Neuronal stem cell (in vitro differentiated cells): ENCODE measurements at regions not wholly inside any gene's neighbourhood (a gene's known extent, or its start where the extent isn't known, plus 50 kb on each side); places are given as distances from the start of the nearest gene placed in this dataset.

Experiments
- DNase-seq: peaks from one replicate; pipeline ENCODE4 v3.0.0-alpha.2; 2013; ENCODE audit warnings: low spot score
- H2AFZ ChIP-seq: one replicate; pipeline ENCODE4 v1.6.1; 2013; ENCODE audit warnings: mild to moderate bottlenecking, low read length, inconsistent platforms
- H2AK5ac ChIP-seq: 2 replicates; pipeline ENCODE4 v1.6.1; 2013; ENCODE audit warnings: low read depth, mild to moderate bottlenecking, inconsistent platforms, low read length, moderate library complexity, mixed read lengths
- H2BK120ac ChIP-seq: 2 replicates; pipeline ENCODE4 v1.6.1; 2013; ENCODE audit warnings: low read depth, mild to moderate bottlenecking, inconsistent platforms, low read length, moderate library complexity, mixed read lengths
- H2BK12ac ChIP-seq: one replicate; pipeline ENCODE4 v1.6.1; 2013; ENCODE audit warnings: low read length, inconsistent platforms
- H2BK15ac ChIP-seq: 2 replicates; pipeline ENCODE4 v1.6.1; 2013; ENCODE audit warnings: mild to moderate bottlenecking, low read length, inconsistent platforms, mixed read lengths
- H2BK5ac ChIP-seq: one replicate; pipeline ENCODE4 v1.6.1; 2013; ENCODE audit warnings: inconsistent platforms, mild to moderate bottlenecking, low read length, moderate library complexity
- H3K14ac ChIP-seq: one replicate; pipeline ENCODE4 v1.6.1; 2013; ENCODE audit warnings: low read length, inconsistent platforms
- H3K18ac ChIP-seq: 2 replicates; pipeline ENCODE4 v1.6.1; 2013; ENCODE audit warnings: low read length, inconsistent platforms
- H3K23ac ChIP-seq: 2 replicates; pipeline ENCODE4 v1.6.1; 2013; ENCODE audit warnings: low read depth, mild to moderate bottlenecking, mixed read lengths, low read length, inconsistent platforms; ENCODE audit not compliant: poor library complexity
- H3K27ac ChIP-seq: replicated peaks from 3 replicates; pipeline ENCODE4 v1.5.1; 2013; ENCODE audit warnings: low read length, inconsistent platforms
- H3K27me3 ChIP-seq, 3 experiments: 2 replicates each; pipeline ENCODE4 v1.6.1; 2013; ENCODE audit warnings: low read length in 3 of 3, mild to moderate bottlenecking in 2 of 3, inconsistent platforms in 1 of 3, low read depth in 1 of 3, mixed read lengths in 1 of 3, moderate library complexity in 1 of 3; ENCODE audit not compliant: control insufficient read depth in 3 of 3, insufficient read depth in 3 of 3
- H3K36me3 ChIP-seq, 2 donors: replicated peaks in 1 of 2; 2 replicates each; pipeline ENCODE4 v1.6.1; 2013; ENCODE audit warnings: low read length in 2 of 2; ENCODE audit not compliant: control insufficient read depth in 2 of 2, insufficient read depth in 2 of 2
- H3K4ac ChIP-seq: 2 replicates; pipeline ENCODE4 v1.6.1; 2013; ENCODE audit warnings: inconsistent platforms, mild to moderate bottlenecking, low read length, moderate library complexity
- H3K4me1 ChIP-seq, 2 donors: 1 replicate in 1 of 2; 2 replicates in 1 of 2; pipeline ENCODE4 v1.6.1; 2013; ENCODE audit warnings: low read length in 2 of 2, low read depth in 1 of 2; ENCODE audit not compliant: control insufficient read depth in 2 of 2, insufficient read depth in 1 of 2
- H3K4me2 ChIP-seq: one replicate; pipeline ENCODE4 v1.6.1; 2013; ENCODE audit warnings: mild to moderate bottlenecking, low read length, inconsistent platforms; ENCODE audit not compliant: insufficient read depth, poor library complexity, severe bottlenecking
- H3K4me3 ChIP-seq, 2 donors: 2 replicates each; pipeline ENCODE4 v1.5.1; 2013; ENCODE audit warnings: low read length in 2 of 2, mild to moderate bottlenecking in 2 of 2, inconsistent platforms in 1 of 2, moderate library complexity in 1 of 2
- H3K79me1 ChIP-seq: one replicate; pipeline ENCODE4 v1.6.1; 2013; ENCODE audit warnings: low read depth, mild to moderate bottlenecking, inconsistent platforms, low read length, moderate library complexity
- H3K9ac ChIP-seq: one replicate; pipeline ENCODE4 v1.6.1; 2013; ENCODE audit warnings: mild to moderate bottlenecking, low read depth, low read length, inconsistent platforms; ENCODE audit not compliant: poor library complexity
- H3K9me3 ChIP-seq, 2 donors: replicated peaks in 1 of 2; 2 replicates each; pipeline versions ENCODE3 to v1.6.1; 2013; ENCODE audit warnings: low read length in 2 of 2, mild to moderate bottlenecking in 2 of 2, inconsistent platforms in 1 of 2, low read depth in 1 of 2, mixed read lengths in 1 of 2, moderate library complexity in 1 of 2; ENCODE audit not compliant: control insufficient read depth in 2 of 2, insufficient read depth in 1 of 2
- H4K8ac ChIP-seq: one replicate; pipeline ENCODE4 v1.6.1; 2013; ENCODE audit warnings: low read depth, mild to moderate bottlenecking, inconsistent platforms, low read length, moderate library complexity
- H4K91ac ChIP-seq: one replicate; pipeline ENCODE4 v1.6.1; 2013; ENCODE audit warnings: low read length, low read depth, mild to moderate bottlenecking, inconsistent platforms; ENCODE audit not compliant: poor library complexity
- WGBS, 2 donors: extraction: QIAGEN DNeasy Blood & Tissue Kit; methylation state at CpG; one replicate each; pipeline ENCODE4 v1.1.7; 2013; ENCODE audit warnings: missing lambda C conversion rate in 2 of 2, mixed read lengths in 1 of 2; ENCODE audit not compliant: insufficient read length in 2 of 2, insufficient replicate concordance in 1 of 2; ENCODE audit errors: extremely low coverage in 2 of 2; 5-methylcytosine and 5-hydroxymethylcytosine counted together

DNA sequence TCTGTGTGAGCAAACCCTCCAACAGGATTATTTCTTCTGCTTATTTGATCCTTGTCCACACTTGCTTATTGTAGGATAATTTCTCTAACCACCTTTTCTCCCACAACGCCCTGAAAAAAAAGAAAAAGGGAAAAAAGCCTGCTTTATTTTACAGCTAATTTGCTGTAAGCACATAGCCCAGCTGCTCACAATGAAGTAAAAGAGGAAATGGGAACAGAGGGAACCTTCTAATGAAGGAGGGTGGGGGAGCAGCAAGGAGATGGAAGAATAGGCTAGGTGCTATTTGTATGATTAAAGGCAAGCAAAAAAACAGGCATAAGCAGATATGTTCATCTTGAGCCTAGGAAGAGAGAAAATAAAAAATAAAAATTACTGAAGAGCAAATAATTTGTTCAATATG lies 331.6 kb downstream of the TXNL1 start:
- Histone ChIP-seq H4K8ac (no peak overlapping the region), H3K4me3 (no peak overlapping the region), H3K27ac (no peak overlapping the region), H3K4me2 (no peak overlapping the region), H3K23ac (no peak overlapping the region), H4K91ac (no peak overlapping the region), H3K18ac (no peak overlapping the region), H3K4ac (no peak overlapping the region), H2BK120ac (no peak overlapping the region), H2BK15ac (no peak overlapping the region), H3K4me1 (peaks cover 3 to 9% of the 10 kb centered on the region in 2 donors), H3K9me3 (no peaks in the 10 kb centered on the region), H3K9ac (no peak overlapping the region), H2AK5ac (no peak overlapping the region), H3K36me3 (no peaks in the 10 kb centered on the region), H2AFZ (peak overlapping the region; percentile 25), H3K27me3 (no peaks in the 10 kb centered on the region), H2BK12ac (no peak overlapping the region), H3K14ac (no peak overlapping the region), H3K79me1 (no peaks in the 10 kb centered on the region), H2BK5ac (no peak overlapping the region)
- no CpG with 5 or more reads among the region's 1 CpG for WGBS, 2 donors
- DNase-seq, result no peak

DNA sequence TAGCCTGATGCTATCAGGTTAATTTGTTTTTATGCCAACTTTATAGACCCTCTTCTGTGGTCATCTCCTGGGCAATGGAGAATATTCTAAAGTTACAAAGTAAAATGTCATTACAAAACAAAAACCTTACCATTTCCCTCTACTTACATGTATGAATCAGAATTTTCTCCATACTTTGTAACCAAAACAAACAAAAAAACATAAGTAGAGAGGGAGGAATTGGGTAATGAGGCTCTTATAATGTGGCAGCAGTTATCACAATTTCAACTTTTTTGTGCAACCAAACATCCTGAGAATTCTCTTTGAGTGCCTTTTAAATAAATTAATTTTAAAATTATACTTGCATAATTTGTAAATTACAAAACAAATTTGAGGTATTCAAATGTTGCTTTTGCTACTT lies 332.8 kb downstream of the TXNL1 start:
- DNase-seq, result no peak
- Histone ChIP-seq H2AFZ (no peak overlapping the region), H3K18ac (no peak overlapping the region), H2BK15ac (no peak overlapping the region), H3K9ac (no peak overlapping the region), H2BK12ac (no peak overlapping the region), H3K4me2 (no peak overlapping the region), H3K4me1 (peaks cover 3 to 9% of the 10 kb centered on the region in 2 donors), H2BK120ac (no peak overlapping the region), H3K14ac (no peak overlapping the region), H3K79me1 (no peaks in the 10 kb centered on the region), H3K23ac (no peak overlapping the region), H4K8ac (no peak overlapping the region), H2BK5ac (no peak overlapping the region), H4K91ac (no peak overlapping the region), H3K27ac (no peak overlapping the region), H2AK5ac (no peak overlapping the region), H3K9me3 (no peaks in the 10 kb centered on the region), H3K27me3 (no peaks in the 10 kb centered on the region), H3K4ac (no peak overlapping the region), H3K36me3 (no peaks in the 10 kb centered on the region), H3K4me3 (no peak overlapping the region)

DNA sequence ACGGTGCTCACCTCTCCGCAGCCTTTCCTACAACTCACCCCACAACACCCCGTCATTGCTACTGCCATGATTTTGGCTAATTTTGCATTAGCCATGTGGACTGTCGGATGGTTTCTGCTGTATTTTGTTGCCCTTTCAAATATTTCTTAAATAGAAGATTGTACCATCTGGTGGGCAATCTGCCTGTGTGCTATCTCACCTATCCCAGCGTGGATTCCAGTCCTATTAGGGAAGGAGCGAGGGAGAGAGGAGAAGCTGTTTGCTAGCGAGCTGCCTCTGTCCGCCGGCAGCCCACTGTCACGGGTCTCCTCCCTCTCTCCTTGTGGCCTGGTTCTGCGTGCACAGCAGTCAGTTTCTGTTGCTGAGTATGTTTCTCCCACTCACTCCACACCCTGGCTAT lies 336.2 kb downstream of the TXNL1 start:
- H3K4me2 ChIP-seq, result no peak overlapping the region
- H3K14ac ChIP-seq, result no peak overlapping the region
- H2BK5ac ChIP-seq, result no peak overlapping the region
- no peaks in the 10 kb centered on the region for H3K9me3 ChIP-seq
- no peak overlapping the region for H2AK5ac ChIP-seq
- no peak overlapping the region for H2BK15ac ChIP-seq
- H3K18ac ChIP-seq, result peak overlapping the region; percentile 30
- no peaks in the 10 kb centered on the region for H3K79me1 ChIP-seq
- no peaks in the 10 kb centered on the region for H3K27me3 ChIP-seq
- no peak overlapping the region for H3K4ac ChIP-seq
- no peak overlapping the region for H4K91ac ChIP-seq
- no peak overlapping the region for H3K27ac ChIP-seq
- DNase-seq, result no peak
- H4K8ac ChIP-seq, result no peak overlapping the region
- H3K4me1 ChIP-seq, result peaks cover 0 to 4% of the 10 kb centered on the region in 2 donors
- H3K36me3 ChIP-seq, result no peaks in the 10 kb centered on the region
- H3K4me3 ChIP-seq, result no peak overlapping the region
- no peak overlapping the region for H2AFZ ChIP-seq
- no peak overlapping the region for H3K9ac ChIP-seq
- WGBS, 2 donors, result no CpG with 5 or more reads among the region's 11 CpGs
- no peak overlapping the region for H2BK12ac ChIP-seq
- no peak overlapping the region for H3K23ac ChIP-seq
- no peak overlapping the region for H2BK120ac ChIP-seq

DNA sequence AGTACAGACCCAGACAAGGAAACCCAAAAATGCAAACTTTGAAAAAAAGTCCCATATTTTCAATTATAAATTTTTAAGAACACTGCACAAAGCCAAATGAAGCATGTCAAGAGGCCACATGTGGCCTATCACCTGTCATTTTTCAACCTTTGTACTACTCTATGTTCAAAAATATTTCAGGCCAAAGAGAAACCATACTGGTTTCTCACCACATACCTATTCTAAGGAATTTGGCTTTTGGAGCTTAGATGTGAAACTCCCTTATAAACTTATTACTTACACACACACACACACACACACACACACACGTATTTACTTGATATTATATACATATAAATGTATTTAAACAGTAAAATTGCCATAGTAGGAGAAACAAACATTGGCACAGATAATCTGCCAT lies 338.7 kb downstream of the TXNL1 start:
- Histone ChIP-seq H3K9ac (no peak overlapping the region), H3K4ac (no peak overlapping the region), H2BK5ac (no peak overlapping the region), H3K36me3 (no peaks in the 10 kb centered on the region), H3K27ac (no peak overlapping the region), H2BK15ac (no peak overlapping the region), H3K4me1 (no peaks in the 10 kb centered on the region), H3K9me3 (no peaks in the 10 kb centered on the region), H3K4me2 (no peak overlapping the region), H3K27me3 (no peaks in the 10 kb centered on the region), H2BK120ac (no peak overlapping the region), H4K8ac (no peak overlapping the region), H3K14ac (no peak overlapping the region), H3K79me1 (no peaks in the 10 kb centered on the region), H2AK5ac (no peak overlapping the region), H2AFZ (no peak overlapping the region), H2BK12ac (no peak overlapping the region), H4K91ac (no peak overlapping the region), H3K4me3 (no peak overlapping the region), H3K18ac (no peak overlapping the region), H3K23ac (no peak overlapping the region)
- no CpG with 5 or more reads among the region's 1 CpG for WGBS, 2 donors
- no peak for DNase-seq
